GM19455 (cell line): ENCODE measurements at regions not wholly inside any gene's neighbourhood (a gene's known extent, or its start where the extent isn't known, plus 50 kb on each side); places are given as distances from the start of the nearest gene placed in this dataset.

Source experiments
- ATAC-seq: cut with Tn5 transposase; IDR thresholded peaks from one replicate; pipeline ENCODE4 v1.9.1; 2021; ENCODE audit not compliant: unreplicated experiment

DNA sequence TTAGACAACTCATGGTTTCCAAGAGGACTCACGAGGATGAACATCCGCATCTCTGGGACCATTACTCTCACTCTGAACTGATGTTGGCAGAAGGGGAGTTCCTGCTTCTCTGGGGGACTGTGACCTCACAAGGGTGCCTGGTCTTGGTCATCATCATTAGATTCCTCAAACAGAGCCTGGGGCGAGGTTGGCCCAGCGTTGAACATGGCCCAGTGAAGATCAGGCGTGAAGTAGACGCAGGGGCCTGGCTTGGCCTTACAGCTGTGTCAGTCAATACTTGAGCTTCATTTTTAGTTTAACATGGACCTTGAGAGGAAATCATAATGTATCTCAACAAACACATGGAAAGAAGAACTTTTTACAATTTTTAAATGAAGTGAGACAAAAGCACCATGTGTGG, 617.1 kb downstream of the BRD1 start:
- ATAC-seq: no peak

DNA sequence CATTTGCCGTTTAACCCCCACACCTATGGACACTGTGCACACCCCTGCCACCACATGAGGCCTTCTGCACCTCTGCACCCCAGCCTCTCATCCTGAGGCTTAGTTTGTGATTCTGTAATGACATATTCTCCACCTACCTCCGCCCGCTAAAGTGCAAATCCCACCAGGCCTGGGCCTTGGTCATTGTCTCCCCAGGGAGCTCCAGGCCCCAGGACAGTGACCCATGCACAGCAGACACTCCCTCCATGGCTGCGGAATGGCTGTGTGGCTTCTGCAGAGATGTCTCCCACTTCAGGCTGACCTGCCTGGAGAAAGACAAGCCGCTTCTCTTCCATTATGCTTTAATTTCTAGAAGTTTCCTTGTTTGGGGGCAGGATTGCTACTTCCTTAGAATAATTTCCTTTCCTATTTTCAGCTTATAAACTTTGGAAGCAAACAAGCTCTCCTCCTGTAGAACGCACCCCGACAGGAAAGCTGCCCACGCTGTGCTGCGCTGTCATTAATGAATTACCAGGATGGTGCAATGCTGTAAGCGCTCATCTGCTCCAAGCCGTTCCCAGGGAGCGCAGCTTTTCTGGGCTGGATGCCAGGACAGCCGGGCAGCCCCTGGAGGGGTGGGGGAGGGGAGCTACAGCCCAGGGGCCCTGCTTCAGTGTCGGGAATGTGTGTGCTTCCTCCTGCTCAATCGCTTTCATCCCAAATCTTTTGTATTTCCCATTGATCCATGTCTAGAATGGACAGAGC, 618.0 kb downstream of the BRD1 start:
- no peak for ATAC-seq

DNA sequence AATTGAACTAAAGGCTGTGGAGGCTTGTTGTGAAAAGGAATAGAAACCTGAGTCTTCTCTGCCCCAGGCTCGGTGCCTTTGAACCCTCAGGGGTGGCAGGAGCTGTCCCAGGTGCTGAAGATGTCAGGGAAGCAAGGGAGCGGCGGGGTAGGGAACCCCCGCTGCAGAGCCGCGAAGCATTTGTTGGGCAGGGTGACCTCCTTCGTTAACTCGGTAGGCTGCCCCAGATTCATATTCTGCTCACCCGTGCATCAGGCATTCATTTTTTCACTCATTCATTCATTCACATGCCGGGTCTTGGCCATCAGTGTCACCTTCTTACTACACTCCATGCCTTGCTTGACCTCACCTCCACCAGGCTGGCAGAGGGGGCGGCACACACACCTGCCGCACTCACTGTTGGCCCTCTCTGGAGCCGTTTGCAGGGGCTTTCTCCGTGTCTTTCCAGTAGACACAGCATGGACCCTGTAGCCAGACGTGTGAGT, 618.9 kb downstream of the BRD1 start:
- ATAC-seq: no peak

DNA sequence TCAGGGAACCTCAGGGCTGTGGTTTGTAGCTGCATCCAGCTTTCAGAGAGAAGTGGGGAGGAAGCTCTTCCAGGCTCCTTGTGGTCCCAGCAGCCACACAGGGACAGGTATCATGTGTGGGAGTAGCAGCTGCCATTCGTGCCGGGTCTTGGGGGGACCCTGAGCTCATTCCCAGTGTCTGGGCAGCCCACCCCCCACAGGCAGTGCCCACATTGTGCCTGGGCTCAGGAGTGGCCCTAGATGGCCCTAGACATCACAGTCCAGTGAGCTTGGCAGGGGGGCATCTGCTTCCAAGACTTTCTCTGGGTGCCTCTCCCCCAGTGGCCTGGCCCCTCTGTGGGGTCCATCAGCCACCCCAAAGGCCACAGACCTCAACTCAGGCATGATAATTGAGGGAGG, 619.7 kb downstream of the BRD1 start:
- no peak for ATAC-seq

GRCh38 chr22:49207008-49208003, 620.4 kb downstream of the BRD1 start:
- ATAC-seq: no peak

DNA sequence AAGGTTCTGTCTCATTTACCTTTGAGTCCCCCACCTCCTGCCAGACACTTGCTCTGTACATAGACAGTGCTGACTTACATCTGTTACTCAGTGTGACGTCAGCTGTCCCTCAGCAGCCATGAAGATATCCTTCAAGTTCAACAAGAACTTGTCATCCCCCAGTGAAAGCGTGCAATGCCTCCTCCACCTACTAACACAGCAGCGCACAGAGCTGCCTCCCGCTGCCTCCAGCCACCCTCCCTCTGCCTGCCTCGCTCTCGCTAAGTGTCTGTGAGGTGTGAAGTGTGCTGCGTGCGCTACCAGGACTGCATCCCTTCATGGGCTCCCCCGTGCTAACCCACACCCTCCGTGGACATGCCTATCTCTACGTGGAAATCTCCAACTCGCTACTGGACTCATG, 621.4 kb downstream of the BRD1 start:
- ATAC-seq: no peak

DNA sequence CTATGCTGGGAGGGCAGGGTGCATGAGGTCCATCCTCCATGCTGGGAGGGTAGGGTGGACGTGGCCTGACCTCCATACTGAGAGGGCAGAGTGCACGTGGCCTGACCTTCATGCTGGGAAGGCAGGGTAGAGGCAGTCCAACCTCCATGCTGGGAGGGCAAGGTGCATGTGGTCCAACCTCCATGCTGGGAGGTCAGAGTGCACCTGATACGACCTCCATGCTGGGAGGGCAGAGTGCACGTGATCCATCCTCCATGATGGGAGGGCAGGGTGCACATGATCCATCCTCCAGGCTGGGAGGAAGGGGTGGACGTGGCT, 622.2 kb downstream of the BRD1 start:
- ATAC-seq: no peak

DNA sequence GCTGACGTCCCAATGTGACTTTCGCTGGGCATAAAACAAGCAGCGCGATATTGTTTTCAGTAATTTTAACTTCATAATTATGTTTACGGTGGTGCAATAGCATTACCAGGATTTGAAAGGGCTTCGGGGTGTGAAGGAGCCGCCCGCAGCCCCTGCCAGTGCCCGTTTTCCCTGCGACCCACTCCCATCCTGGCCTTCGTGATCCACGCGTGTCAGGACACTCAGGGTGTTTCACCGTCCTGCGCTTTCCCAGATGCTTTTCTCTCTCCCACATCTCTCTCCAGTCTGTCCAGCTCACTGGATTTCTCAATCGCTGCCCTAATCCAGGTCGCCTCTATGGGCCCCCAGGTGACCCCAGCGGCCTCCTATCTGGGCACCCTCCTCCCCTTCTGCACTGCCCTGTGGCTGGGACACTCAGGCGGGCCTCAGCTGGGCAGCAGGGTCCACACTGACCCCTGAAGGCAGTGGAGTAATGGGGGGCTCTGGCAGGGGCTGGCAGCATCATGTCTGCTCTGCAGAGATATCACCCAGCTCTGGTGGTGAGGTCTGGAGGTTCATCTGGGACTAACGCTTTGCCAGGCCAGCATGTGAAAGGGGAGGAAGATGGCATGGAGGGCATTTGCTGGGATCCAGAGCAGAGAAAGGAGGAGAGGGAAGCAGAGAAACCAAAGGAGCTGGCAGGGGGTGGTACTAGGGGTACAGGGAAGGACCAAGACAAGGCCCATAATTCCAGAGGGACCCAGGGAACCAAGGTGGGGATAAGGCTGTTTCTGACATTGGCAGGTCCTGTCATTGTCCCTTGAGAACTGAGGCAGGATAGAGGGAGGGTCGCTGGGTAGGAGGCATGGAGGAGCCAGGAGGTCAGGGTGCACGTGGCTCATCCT, 622.8 kb downstream of the BRD1 start:
- no peak for ATAC-seq

GRCh38 chr22:49203859-49204598, 623.6 kb downstream of the BRD1 start:
- ATAC-seq: no peak

GRCh38 chr22:49203091-49203858, 624.4 kb downstream of the BRD1 start:
- no peak for ATAC-seq

- ATAC-seq: no peak
Observed at GRCh38 chr22:49202226-49202625, 625.4 kb downstream of the BRD1 start.

- no peak for ATAC-seq
Observed at GRCh38 chr22:49201046-49201970, 626.4 kb downstream of the BRD1 start.

DNA sequence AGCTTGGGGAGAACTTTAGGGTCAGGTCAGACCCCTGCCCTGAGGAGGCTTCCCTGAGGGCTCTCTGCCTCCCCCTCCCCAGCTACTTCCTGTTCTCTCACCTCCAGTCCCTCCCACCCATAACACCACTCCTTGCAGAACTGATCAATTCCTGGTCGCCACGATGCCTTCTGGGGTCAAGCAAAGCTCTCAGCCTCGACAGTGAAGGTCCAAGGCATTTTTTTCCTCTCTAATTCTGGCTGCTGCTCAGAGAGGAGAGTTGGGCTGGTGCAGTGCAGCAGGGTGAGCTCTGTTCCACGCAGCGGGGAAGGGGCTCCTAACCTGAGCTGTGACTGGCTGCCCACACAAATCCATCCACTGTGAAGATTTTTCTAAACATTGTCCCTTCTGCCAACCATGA, 628.4 kb downstream of the BRD1 start:
- no peak for ATAC-seq

DNA sequence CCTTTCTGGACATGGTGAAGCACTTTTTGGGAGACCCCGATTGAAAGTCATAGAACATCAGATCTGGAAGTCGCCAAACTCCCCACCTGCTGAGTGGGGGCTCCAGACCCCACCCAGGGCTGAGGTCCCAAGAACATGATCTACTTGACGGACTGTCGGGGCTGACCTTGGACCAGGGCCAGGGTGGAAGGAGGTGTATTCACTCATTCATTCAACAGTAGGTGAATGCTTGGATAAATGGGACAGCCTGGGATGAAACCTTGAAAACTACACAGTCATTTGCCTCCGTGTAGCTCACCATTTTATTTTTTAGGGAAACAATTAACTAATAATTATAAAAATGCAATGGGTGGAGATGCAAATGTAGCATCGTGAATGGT, 629.0 kb downstream of the BRD1 start:
- ATAC-seq: no peak

DNA sequence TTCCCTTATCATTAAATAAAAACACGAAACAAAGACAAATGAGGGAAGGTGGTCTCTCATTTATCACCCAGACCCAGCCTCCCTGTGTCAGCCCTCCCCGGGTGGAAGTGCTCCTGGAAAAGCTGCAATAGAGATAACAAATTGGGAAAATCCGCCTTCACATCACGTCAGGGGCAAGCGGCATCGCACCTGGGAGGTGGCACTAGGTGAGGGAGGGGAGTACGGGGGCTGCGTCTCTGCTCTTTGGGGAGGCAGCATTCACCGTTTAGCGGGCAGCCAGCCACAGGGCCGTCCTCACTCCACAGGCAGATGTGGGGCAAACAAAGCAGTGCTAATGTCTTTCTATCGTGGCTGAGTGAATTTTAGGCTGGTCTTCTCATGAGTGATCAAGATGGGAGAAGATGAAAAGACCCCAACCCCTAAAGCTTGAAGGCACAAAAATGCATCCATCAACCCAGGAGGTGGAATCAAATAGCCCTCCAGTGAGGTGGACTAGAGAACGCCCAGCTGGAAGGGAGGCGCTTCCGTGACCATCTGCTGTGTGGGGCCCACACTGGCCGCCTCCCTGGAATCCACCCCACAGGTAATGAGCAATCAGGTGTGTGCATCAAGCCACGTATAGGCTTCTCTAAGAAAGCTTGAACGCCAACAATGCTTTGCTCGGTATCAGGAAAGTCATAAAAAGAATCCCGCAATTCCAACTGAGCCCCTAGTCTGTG, 629.5 kb downstream of the BRD1 start:
- ATAC-seq: no peak

DNA sequence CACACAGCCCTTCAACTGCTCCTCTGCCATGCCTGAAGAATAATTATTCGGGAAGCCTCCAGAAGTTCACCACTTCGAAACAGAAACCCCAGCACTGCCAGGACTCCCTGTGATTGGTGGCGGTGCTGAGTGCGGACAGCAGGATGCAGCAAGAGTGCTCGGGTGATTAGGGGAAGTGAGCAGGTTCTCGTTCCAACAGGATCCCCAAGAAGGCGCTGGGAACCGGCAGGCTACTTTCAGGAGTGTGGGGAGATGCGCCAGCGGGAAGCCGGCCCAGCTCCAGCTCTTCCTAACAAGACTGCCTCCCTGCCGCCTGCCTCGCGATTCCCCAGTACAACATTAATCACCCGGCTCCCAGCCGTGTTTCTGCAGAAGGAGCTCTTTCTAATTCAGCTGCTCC, 630.2 kb downstream of the BRD1 start:
- no peak for ATAC-seq

- no peak for ATAC-seq
Observed at GRCh38 chr22:49196046-49196511, 631.6 kb downstream of the BRD1 start.

DNA sequence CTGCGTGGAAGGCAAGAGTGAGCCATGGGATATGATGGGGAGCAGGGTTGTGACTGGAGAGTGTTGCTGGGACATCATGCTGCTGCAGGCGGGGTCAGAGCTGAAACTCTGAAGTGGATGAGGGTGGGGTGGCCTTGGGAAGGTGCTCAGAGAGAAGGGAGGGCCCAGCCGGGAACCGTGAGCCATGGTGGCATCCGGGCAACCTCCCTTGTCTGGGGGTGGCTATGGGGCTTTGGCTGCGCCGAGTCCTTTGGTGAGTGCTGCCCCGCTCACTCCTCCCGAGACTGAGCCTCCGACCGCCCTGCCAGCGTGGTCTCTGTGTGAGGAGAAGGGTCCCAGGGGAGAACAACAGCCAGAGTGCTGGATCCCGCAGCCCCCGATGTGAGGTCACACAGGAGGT, 632.0 kb downstream of the BRD1 start:
- ATAC-seq: no peak
